Esophagus muscularis mucosa (tissue), 4 donors: ENCODE measurements at regions not wholly inside any gene's neighbourhood (a gene's known extent, or its start where the extent isn't known, plus 50 kb on each side); places are given as distances from the start of the nearest gene placed in this dataset.

Experiments
- CTCF ChIP-seq, 3 experiments: fragments of 200-600 bp in 2 of 3; fragments of 450-650 bp in 1 of 3; sonication (generic) in 2 of 3; IDR thresholded peaks; one replicate each; pipeline ENCODE4 v1.5.1; 2017 to 2019; ENCODE audit warnings: antibody characterized with exemption in 3 of 3, mild to moderate bottlenecking in 2 of 3, moderate library complexity in 1 of 3
- EP300 ChIP-seq: sonication (generic); formaldehyde crosslinking; IDR thresholded peaks from one replicate; pipeline ENCODE4 v1.6.1; 2017; ENCODE audit warnings: antibody characterized with exemption
- POLR2A ChIP-seq: fragments of 450-650 bp; IDR thresholded peaks from one replicate; pipeline ENCODE4 v1.6.1; 2017; ENCODE audit warnings: antibody characterized with exemption, moderate library complexity, mild to moderate bottlenecking, low read depth
- POLR2AphosphoS5 ChIP-seq, 2 donors: sonication (generic); formaldehyde crosslinking; IDR thresholded peaks; one replicate each; pipeline ENCODE4 v1.6.1; 2017; ENCODE audit warnings: antibody characterized with exemption in 2 of 2

- TF ChIP-seq CTCF (IDR thresholded peaks at IDR 0.05) (no peak), POLR2A (no peak), EP300 (no peak), POLR2AphosphoS5 (IDR thresholded peaks at IDR 0.05) (no peak)
Measured at GRCh38 chr9:7228726-7229125, 471.0 kb downstream of the KDM4C start.
